GM19328 (cell line): ENCODE measurements at regions not wholly inside any gene's neighbourhood (a gene's known extent, or its start where the extent isn't known, plus 50 kb on each side); places are given as distances from the start of the nearest gene placed in this dataset.
A peak's percentile ranks its signal among the peaks of the same experiment; 100 is the strongest.
"Not testable (repeated sequence)": the region's sequence is repeated elsewhere in the genome, so short reads cannot be mapped to it uniquely, and the experiment has no call there.

Experiments
- ATAC-seq: cut with Tn5 transposase; IDR thresholded peaks from one replicate; pipeline ENCODE4 v1.9.1; 2021; ENCODE audit warnings: mild to moderate bottlenecking, moderate library complexity; ENCODE audit not compliant: unreplicated experiment

DNA sequence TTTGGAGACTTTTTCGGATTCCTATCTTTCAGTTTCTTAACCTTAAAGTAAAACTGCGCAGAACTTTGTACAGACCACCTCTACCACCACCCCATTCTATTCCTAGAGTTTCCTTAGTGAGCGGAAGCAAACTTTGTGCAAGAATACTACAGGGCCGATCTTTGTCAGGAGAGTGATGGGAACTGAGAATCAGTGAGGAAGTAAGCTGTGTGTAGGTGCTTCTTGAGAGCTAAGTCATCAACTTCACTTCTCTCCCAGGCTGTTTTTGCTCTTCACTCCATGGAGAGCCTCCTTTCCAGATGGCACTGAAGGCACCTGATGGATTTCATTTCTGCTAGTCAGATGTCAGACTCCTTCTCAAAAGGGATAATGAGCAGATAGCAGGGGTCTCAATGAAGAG, 127.3 kb downstream of the SPATA31D1 start:
- no peak for ATAC-seq

DNA sequence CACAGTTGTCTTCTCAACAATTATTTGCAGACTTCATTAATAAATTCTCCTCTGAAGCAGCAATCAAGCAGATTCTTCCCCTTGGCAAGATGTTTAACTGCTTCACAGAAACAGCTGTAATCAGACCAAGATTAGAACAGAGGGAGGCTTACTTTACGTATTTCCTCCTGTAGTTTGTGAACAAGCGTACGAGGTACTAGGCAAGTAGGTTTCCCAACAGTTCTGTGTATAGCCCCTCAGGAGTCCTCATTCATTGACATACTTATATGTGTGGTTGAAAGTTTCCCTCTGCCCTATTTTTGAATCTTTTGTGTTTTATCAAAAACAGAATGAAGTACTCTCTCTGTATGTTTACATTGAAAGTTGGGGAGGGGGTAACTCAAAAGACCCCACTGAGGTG, 128.0 kb downstream of the SPATA31D1 start:
- ATAC-seq = no peak

DNA sequence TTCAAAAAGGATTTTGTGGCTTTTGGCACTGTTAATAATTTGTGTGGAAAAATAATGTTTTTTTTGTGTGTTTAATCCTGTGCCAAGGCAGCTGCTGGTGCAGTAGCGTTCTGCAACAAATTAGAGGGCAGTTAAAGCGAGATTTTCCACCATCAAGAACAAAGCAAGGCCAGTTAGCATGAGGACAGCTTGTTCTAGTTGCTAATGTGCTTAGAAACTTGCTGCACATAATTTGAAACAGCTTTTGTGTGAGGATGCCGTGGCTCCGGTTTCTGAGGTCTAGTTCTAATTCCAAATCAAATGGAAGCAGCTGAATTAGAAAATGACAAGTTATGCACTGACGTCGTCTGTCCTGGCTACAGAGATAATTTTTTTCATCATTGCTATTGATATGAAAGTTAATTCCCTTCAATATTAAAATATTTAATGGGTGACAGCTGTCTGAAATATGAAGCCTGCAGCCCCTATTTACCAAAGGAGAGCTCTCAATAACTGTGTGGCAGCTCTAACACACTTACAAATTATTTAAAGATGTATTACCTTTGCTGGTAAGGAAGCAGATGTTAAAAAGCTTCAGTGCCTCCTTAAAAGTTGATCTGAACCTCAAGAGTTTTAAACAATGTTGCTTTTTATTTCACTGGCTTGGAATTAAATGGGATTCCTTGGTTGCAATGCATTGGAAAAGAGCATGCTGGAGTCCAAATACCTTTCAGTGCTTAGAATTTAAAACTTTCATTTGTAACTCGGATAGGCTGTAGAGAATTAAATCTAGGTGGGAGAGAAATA, 128.6 kb downstream of the SPATA31D1 start:
- no peak for ATAC-seq

DNA sequence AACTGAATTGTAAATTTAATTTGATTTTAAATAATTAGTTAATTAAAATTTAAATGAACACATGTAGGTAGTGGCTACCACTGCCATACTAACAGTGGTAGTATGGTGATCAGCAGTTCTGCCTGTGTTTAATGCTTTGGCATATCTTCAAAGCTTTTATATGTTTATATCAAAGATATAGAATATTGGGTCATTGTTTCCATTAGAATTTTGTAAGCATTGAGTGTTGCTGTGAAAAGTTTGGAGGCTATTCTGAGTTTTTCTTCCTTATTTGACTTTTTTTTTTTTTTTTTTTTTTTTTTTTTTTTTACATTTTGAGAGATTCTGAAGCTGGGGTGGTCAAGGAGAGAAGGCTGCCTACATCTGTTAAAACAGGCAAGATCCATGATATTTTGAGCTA, 134.2 kb downstream of the SPATA31D1 start:
- ATAC-seq = no peak

DNA sequence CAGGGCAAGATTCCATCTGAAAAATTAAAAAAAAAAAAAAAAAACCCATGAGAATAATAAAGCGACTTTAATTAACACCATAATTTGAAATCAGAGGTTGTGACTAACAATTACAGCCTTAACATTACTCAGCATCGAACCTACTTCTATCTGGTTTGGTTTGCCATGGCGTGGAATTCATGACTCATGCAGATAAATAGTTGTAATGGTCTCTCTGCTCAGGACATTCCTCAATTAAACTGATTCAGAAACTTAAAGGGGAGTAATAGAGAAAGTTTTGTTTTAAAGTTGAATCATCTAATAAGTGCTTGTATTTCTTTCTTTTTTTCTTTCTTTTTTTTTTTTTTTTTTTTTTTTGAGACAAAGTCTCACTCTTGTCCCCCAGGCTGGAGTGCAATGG, 135.5 kb downstream of the SPATA31D1 start:
- ATAC-seq = no peak

DNA sequence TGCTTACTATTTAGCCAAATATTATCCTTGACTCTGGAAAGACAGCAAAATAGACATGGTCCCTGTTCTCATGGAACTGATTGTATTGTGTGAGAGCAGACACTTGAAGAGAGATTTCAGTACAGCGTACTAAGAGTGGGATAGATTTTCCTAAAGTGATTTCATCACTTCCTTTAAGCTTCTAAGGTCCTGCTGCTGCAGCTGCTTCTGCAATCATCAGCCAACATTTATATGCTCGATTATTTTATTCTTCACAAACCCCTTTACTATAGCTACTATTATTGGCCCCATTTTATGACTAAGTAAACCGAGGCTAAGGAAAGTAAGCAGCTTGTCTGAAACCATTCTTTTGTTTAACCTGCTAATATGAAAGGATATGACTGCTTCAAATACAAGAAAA, 137.7 kb downstream of the SPATA31D1 start:
- no peak for ATAC-seq

DNA sequence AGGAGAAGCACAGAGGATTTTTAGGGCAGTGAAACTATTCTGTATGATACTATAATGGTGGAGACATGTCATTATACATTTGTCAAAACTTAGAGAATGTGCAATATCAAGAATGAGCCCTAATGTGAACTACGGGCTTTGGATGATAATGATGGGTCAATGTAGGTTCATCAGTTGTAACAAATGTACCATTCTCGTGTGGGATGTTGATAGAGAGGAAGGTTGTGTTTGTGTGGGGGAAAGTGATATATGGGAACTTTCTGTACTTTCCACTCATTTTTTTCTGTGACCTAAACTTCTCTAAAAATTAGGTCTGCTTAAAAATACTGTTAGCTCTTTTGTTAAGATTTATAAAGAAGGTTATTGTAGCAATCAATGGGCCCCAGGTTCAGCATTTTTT, 138.9 kb downstream of the SPATA31D1 start:
- ATAC-seq = peak; percentile 2

DNA sequence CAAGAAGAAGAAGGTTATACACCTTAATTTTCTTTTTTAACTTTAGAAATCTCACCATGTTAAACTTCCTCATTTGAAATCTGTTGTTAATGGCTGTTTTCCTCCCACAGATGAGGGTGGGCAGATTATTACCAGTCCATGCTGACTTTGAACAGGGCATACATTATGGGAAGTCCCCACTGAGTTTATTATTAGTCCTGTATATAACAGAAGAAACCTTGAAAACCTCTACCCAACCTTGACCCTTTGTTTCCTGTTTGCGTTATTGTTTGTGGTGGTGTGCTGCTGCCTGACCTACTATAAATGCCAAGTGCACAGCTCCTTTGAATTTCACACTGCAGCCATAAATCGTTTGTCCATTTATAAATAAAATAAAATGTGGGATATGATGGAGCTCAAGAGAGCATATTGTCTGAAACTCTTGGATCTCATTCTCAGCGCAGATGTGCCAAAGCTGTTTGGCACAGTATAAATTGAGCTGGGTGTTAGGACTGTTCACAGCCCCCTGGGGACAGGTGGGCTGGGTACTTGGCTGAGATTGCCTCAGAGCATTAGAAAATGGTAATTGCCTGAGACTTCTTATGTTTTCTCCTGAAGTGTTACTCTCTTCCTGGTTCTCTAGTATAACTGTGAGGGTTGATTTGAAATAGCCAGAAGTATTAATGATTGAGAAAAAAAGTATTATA, 139.6 kb downstream of the SPATA31D1 start:
- ATAC-seq = peak; percentile 80

DNA sequence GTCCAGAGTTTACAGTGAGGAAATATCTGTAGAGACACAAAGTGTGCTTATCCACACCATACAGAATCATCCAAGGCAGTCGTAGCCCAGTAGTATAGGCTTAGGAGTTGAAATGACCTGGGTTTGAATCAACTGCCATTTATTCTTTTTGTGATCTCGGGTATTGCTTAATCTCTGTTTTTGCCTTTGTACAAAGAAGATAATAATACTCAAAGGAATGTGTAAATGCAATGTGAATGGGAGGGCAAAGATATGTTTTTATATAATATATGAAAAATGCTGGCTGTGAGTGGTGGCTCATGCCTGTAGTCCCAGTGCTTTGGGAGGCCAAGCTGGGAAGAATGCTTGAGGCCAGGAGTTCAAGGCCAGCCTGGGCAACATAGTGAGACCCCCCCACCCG, 141.1 kb downstream of the SPATA31D1 start:
- ATAC-seq = no peak

DNA sequence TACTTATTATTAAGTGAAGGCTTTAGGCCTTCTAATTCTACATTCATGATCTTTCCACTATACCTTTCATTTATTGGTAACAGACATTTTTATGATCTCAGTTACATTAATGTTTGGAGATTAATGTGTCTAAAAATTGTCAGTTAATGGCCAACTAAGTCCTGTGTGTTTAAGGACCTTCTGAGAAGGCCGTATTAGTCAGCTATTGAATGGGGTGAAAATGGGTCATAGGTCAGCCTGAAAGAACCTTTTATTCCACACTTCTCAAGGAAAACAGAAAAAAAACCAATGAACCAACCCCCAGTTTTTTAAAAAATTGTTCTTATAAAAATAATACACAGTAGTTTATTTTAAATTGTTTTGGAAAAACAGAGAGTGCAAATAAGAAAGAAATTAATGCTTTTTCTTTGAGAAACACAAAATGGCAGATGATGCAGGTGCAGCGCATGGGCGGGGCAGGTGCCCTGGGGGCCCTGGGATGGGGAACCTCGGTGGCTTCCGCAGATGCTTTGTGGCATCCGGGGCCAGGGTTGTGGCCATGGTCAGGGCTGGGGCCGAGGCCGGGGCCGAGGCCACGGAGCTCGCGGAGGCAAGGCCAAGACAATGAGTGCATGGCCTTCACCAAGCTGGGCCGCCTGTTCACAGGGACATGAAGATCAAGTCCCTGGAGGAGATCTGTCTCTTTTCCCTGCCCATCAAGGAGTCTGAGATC, 141.9 kb downstream of the SPATA31D1 start:
- no peak for ATAC-seq

DNA sequence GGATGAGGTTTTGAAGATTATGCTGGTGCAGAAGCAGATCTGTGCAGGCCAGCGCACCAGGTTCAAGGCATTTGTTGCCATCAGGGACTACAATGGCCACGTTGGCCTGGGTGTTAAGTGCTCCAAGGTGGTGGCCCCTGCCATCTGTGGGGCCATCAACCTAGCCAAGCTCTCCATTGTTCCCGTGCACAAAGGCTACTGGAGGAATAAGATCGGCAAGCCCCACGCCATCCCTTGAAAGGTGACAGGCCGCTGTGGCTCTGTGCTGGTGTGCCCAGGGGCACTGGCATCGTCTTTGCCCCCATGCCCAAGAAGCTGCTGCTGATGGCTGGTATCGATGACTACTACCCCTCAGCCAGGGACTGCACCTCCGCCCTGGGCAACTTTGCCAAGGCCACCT, 142.5 kb downstream of the SPATA31D1 start:
- ATAC-seq = no peak

DNA sequence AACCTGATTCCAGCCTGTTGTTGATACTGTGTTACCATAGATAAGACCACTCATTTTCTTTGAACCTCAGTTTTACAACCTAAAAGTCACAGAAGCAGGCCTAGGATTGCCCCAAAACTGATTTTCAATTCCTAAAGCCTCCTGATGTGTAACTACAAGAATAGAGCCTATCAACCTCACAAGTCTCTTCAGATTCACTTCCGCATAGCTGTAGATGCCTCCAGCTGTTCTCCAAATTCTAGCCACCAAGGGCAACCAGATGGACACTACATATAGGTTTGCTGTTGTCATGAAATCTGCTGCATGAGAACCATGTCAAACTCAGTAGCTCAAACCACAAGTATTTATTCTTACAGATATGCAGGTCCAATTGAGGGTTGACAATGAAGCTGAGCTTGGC, 143.5 kb downstream of the SPATA31D1 start:
- no peak for ATAC-seq

DNA sequence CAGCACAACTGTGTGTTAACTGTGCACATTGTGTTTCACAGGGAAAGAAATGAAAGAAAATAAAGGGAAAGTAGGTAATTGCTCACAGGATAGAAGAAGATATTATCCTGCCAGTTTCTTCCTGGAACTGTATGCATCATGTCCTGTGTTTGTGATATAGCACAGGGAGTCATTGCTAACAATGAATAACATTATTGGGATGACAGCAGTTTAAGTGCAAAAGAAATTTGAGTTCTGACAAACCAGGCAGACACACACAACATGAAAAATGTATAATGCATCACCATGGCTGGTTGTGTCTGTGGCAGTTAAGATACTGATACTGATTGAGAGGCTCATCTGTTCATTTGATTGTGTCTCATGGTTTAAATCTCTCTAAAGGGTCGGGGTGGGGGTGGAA, 145.4 kb downstream of the SPATA31D1 start:
- no peak for ATAC-seq

DNA sequence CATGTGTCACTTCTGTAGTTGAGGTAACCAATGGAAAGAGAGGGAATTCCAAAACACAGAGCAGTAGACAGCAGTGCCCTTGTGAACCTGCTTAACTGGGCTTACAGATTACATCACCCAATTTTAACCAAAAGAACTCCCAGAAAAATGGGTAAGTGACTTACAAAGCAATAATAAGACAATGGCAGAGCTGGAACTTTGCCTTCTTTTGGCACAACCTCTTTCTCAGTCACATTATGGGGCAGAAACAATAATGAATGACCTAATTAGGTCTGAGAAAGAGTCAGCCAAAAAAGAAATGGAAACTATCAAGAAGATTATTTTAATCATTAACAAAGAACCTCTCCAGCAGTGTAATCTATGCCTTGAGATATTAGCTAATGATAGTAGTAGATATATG, 146.5 kb downstream of the SPATA31D1 start:
- no peak for ATAC-seq

DNA sequence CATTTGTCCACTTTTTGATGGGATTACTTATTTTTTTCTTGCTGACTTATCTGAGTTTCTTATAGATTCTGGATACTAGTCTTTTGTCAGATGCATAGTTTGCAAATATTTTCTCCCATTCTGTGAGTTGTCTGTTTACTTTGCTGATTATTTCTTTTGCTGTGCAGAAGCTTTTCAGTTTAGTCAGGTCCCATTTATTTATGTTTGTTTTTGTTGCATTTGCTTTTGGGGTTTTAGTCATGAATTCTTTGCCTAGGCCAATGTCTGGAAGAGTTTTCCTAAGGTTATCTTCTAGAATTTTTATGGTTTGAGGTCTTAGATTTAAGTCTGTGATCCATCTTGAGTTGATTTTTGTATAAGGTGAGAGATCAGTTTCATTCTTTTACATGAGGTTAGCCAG, 149.5 kb downstream of the SPATA31D1 start:
- ATAC-seq = not testable (repeated sequence)

DNA sequence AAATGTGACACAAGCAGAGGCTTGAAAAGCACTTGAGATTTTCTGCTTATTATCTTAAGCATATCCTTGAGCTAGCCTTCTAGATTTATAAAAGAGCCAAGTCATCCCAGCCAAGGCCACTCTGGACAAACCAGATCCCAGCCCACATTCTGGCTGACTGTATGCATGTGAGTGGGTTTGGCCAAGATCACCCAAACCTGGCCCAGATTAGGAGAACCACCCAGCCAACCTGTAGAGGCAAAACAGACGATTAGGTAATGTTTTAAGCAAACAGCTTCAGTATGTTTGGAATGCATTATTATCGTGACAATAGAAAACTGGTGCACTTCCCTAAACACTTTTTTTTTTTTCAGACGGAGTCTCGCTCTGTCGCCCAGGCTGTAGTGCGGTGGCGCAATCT, 151.9 kb downstream of the SPATA31D1 start:
- no peak for ATAC-seq

DNA sequence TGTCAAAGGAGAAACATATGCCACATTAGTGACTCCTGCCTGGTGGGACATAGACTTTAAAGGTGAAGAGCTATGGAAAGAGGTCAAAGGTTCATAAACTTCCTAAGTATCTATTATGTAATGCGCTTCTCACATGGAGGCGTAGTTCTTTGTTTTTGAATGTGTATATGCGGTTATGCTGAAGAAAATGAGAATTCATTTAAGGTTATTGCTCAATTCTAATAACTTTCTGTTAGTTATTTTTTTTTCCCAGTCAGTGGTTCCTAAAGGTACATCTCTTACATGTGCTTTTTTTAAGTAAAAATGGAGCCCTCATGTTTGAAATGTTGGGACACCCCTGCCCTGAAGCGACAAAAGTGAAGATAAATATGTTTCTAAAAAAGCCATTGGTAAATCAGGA, 156.2 kb downstream of the SPATA31D1 start:
- no peak for ATAC-seq

DNA sequence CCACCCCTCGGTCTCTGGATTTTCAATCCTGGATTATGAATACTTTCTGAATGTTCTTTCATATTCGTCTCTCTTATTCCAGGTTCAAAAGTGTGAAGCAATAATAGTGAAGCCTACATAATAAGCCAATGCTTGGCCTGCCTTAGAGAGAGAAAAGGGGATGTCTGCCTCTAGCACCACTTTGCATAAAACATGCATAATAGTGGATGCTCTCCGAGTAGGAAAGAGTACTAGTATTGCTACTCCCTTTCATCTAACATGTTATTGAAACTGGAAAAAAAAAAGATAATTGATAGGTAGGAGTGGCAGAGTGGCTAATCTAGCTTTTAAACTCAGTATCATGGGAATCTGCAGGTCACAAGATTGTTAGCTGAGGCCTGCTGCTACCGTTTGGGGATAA, 158.1 kb downstream of the SPATA31D1 start:
- ATAC-seq = no peak

DNA sequence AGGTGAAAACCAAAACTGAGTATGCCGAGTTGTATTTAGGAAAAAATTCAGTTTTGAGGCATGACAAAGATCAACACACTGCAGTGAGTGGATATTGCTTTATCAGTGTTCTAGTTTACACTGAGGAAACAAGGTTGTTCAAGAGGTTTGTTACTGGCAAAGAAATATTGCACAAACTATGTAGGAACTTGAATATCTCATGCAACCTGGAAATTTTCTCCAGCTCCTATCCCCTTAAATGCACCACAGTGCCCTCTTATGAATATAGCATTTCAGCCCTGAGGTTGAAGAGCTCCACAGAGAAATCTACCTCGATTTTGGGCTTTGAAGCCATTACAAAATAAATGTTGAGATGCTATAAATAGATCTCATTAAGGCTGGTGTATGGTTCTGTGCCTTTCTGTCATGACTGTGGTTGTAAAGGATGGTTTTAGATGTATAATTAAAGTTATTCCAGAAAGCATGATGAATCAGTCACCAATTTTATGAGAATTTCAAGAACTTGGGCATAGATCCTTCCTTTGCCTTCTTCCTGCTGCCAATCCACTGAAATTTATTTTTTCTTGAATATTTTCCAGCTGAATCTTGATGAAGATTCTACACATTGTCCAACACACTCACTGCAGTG, 159.3 kb downstream of the SPATA31D1 start:
- ATAC-seq = no peak

DNA sequence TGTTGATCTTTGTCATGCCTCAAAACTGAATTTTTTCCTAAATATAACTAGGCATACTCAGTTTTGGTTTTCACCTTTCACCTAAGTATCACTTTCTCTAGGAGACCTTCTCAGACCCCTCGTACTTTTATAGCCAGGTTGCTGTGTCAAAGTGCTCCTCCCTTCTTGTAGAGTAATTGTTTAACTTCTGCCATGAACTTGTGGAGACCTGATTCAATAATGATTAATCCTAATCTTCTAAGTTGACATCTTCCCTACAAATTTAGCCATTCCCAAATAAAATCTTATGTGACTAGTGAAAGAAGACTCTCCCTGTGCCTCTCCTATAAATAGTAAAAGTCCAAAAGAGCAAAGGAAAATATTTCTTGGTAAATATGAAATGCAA, 159.8 kb downstream of the SPATA31D1 start:
- ATAC-seq = no peak

DNA sequence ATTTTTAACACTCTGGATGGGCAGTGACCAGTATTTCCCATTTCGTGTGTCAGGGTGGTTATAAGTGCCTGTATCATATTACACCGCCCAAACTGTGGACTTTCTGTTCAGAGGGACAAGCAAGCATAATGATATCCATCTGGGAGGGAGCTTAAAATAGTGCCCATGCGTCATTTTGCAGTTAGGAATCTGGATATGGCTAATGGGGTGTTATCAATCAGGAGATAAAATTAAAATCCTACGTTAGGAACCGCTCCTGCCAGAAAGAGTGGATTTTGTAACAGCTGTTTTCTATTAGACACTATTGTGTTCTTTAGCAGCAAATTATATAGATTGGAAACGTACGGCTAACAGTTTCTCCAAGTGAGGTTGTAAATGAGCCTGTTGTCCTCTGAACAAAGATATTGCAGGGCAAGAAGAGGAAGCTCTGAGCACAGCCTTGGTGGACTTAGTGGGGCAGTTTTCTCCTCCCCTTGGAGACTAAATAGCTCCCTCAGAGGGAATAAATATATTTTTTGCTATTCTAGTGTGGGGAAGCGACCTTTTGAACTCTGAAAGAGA, 160.4 kb downstream of the SPATA31D1 start:
- no peak for ATAC-seq
